ENCODE measurements at regions not wholly inside any gene's neighbourhood (a gene's known extent, or its start where the extent isn't known, plus 50 kb on each side); places are given as distances from the start of the nearest gene placed in this dataset.
"Not testable (repeated sequence)": the region's sequence is repeated elsewhere in the genome, so short reads cannot be mapped to it uniquely, and the experiment has no call there.

DNA sequence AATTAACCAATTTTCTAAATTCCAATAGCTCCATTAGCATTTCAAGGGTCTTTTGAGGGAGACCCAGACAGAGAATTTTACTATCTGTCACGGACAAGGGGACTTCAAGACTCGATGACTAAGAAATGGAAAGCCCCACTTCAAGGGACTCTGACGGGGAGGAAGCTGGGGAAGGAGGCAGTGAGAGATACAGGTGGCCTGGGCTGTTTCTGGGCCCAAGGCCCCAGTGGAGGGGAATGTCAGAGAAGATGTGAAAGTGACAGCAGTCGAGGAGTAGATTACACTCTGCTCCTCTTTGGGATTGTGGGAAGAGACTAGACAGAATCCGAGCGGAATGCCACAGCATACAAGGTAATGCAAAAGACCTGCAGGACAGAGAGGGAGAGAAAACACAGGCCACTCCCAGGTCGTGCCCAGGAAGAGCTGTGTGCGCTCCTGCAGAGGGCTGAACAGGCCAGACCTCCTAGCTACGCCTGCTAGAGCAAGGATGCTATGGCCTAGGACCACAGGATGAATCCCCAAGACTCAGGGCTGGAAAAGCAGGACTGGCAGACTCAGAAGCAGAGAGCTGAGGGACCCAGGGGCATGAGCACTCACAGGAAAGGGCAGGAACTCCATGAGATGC lies 321.5 kb upstream of the CHRNA7 start:
- H3K4me3 ChIP-seq (ENCODE audit: low read length in 2 of 2); DNase-seq; CTCF ChIA-PET (ENCODE audit: partially characterized antibody); H3K36me3 ChIP-seq (ENCODE audit: insufficient read depth, low read length); H3K9me3 Mint-ChIP-seq; H3K27me3 ChIP-seq (ENCODE audit: insufficient read depth, low read length); H3K27me3 Mint-ChIP-seq; H3K27ac Mint-ChIP-seq; H3K27ac ChIP-seq (ENCODE audit: low read depth, low read length); intact Hi-C loops (cut with micrococcal nuclease); H3K36me3 Mint-ChIP-seq; H3K9me3 ChIP-seq (ENCODE audit: control insufficient read depth in 1 of 2, low read length in 2 of 2); H3K4me3 Mint-ChIP-seq; H3K4me1 ChIP-seq (ENCODE audit: insufficient read depth, low read length); POLR2A ChIA-PET (ENCODE audit: partially characterized antibody); H3K4me1 Mint-ChIP-seq: not testable (repeated sequence)

DNA sequence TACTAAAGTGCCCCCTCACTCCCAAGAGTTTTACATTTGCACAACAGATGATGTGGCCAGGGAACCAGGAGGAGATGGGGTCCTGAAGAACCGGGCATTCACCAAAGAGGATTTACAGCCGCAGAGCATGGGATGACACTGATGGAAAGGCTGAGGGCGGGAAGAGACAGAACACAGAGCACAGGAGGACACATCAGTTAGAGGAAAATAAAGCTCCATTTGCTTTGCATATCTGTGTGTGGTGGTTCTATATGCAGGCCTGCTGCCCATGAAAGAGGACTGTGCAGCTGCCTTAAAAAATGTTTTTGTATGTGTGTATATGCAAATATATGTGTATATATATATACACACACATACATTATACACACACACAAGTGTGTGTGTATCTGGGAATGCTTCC lies 320.8 kb upstream of the CHRNA7 start:
- CTCF ChIA-PET (ENCODE audit: partially characterized antibody); intact Hi-C loops (cut with micrococcal nuclease); H3K4me3 Mint-ChIP-seq; H3K36me3 Mint-ChIP-seq; DNase-seq; H3K4me1 Mint-ChIP-seq; H3K27me3 ChIP-seq (ENCODE audit: insufficient read depth, low read length); POLR2A ChIA-PET (ENCODE audit: partially characterized antibody); H3K27ac ChIP-seq (ENCODE audit: low read depth, low read length); H3K4me3 ChIP-seq (ENCODE audit: low read length in 2 of 2); H3K9me3 ChIP-seq (ENCODE audit: control insufficient read depth in 1 of 2, low read length in 2 of 2); H3K27me3 Mint-ChIP-seq; H3K9me3 Mint-ChIP-seq; H3K36me3 ChIP-seq (ENCODE audit: insufficient read depth, low read length); H3K27ac Mint-ChIP-seq; H3K4me1 ChIP-seq (ENCODE audit: insufficient read depth, low read length): not testable (repeated sequence)

DNA sequence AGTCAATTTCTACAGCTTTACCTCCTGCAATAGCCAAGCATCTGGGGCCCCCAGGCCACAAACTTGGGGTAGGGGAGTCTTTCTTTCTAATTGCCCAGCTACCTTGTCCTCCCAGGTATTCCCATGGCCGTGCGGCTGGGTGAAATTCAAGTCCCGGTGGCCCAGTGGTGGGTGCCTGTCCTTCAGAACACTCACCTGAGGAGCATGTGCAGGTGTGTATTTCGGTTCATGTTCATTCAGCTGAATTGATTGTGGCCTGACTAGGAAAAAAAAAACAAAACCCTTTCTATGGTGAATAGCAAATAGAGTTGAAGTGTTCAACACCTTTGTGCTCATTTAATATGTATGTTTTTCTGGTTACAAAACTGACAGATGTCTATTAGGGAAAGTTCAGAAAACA lies 319.5 kb upstream of the CHRNA7 start:
- H3K27ac ChIP-seq (ENCODE audit: low read depth, low read length); H3K27me3 ChIP-seq (ENCODE audit: insufficient read depth, low read length); POLR2A ChIA-PET (ENCODE audit: partially characterized antibody); H3K27me3 Mint-ChIP-seq; H3K36me3 ChIP-seq (ENCODE audit: insufficient read depth, low read length); DNase-seq; intact Hi-C loops (cut with micrococcal nuclease); H3K27ac Mint-ChIP-seq; H3K9me3 ChIP-seq (ENCODE audit: control insufficient read depth in 1 of 2, low read length in 2 of 2); H3K4me1 Mint-ChIP-seq; H3K4me1 ChIP-seq (ENCODE audit: insufficient read depth, low read length); CTCF ChIA-PET (ENCODE audit: partially characterized antibody); H3K4me3 Mint-ChIP-seq; H3K36me3 Mint-ChIP-seq; H3K4me3 ChIP-seq (ENCODE audit: low read length in 2 of 2); H3K9me3 Mint-ChIP-seq: not testable (repeated sequence)

DNA sequence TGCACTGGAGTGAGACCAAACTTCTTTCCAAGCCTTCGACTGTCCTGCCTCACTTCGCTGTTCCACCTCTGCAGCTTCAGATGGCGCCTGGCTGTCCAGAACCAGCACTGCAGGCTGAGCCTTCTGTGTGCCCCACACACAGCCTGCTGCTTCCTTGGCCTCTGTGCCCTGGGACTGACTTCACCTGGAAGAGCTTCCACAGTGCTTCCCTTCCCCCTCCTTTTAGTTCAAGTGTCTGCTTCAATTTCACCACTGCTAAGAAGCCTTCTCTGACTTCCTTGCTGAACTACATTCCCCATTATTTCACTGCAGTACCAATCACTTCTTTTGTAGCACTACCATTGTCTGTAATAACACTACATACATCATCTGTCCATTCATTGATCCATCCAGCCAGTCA lies 315.1 kb upstream of the CHRNA7 start:
- H3K27ac Mint-ChIP-seq; H3K27me3 Mint-ChIP-seq; H3K4me3 Mint-ChIP-seq; H3K9me3 Mint-ChIP-seq; intact Hi-C loops (cut with micrococcal nuclease); H3K4me3 ChIP-seq (ENCODE audit: low read length in 2 of 2); H3K9me3 ChIP-seq (ENCODE audit: control insufficient read depth in 1 of 2, low read length in 2 of 2); H3K36me3 ChIP-seq (ENCODE audit: insufficient read depth, low read length); H3K27ac ChIP-seq (ENCODE audit: low read depth, low read length); H3K4me1 ChIP-seq (ENCODE audit: insufficient read depth, low read length); DNase-seq; H3K36me3 Mint-ChIP-seq; POLR2A ChIA-PET (ENCODE audit: partially characterized antibody); H3K4me1 Mint-ChIP-seq; H3K27me3 ChIP-seq (ENCODE audit: insufficient read depth, low read length); CTCF ChIA-PET (ENCODE audit: partially characterized antibody): not testable (repeated sequence)

DNA sequence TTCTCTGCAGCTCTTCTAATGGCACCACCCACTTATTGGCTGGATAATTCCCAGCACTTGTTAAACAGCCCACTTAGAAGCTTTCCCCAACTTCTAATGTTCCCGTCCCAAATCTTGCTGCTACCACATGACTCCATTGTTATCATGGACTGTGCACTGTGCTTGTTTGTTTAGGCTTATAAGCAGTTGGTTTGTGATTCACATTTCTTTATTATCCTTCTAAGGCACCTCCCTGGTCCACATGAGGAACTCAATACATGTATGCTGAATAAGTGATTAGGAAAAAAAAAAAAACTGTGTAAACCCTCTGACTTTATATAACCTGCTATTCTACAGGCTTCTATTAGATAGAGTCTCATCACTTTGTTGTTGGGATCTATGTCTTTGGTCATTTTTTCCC lies 311.7 kb upstream of the CHRNA7 start:
- H3K36me3 Mint-ChIP-seq; H3K4me3 Mint-ChIP-seq; H3K9me3 Mint-ChIP-seq; H3K36me3 ChIP-seq (ENCODE audit: insufficient read depth, low read length); CTCF ChIA-PET (ENCODE audit: partially characterized antibody); DNase-seq; H3K4me3 ChIP-seq (ENCODE audit: low read length in 2 of 2); H3K4me1 Mint-ChIP-seq; H3K27me3 ChIP-seq (ENCODE audit: insufficient read depth, low read length); H3K27ac ChIP-seq (ENCODE audit: low read depth, low read length); POLR2A ChIA-PET (ENCODE audit: partially characterized antibody); H3K27ac Mint-ChIP-seq; H3K9me3 ChIP-seq (ENCODE audit: control insufficient read depth in 1 of 2, low read length in 2 of 2); intact Hi-C loops (cut with micrococcal nuclease); H3K27me3 Mint-ChIP-seq; H3K4me1 ChIP-seq (ENCODE audit: insufficient read depth, low read length): not testable (repeated sequence)

DNA sequence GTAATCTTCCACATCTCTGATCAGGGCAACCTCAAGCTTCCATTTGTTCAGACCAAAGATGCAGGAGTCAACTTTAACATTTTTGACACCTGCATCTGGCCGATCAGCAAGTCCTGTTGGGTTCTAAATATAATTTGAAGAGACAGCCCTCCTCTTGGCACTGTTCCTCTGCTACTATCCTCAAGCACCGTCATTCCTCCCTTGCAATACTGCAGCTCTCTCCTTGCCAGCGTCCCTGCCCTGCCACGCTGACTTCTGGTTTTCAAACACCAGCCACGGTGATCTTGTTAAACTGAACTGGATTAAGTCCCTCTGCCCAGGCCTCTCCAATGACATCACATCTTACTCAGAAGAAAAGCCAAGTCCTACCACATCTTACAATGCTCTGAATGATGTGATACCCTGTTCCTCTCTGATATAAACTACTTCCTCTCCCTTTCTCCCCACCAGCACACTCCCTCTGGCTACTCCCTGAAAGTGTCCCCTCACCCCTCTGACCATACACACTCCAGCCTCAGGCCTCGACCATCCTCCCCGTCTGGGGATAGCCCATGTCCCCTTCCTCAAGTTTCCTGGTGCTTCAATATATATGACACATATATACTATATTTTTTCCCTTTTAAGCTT lies 310.8 kb upstream of the CHRNA7 start:
- H3K4me3 Mint-ChIP-seq; H3K9me3 Mint-ChIP-seq; CTCF ChIA-PET (ENCODE audit: partially characterized antibody); H3K9me3 ChIP-seq (ENCODE audit: control insufficient read depth in 1 of 2, low read length in 2 of 2); POLR2A ChIA-PET (ENCODE audit: partially characterized antibody); H3K27ac Mint-ChIP-seq; H3K4me1 ChIP-seq (ENCODE audit: insufficient read depth, low read length); H3K36me3 ChIP-seq (ENCODE audit: insufficient read depth, low read length); H3K27me3 ChIP-seq (ENCODE audit: insufficient read depth, low read length); H3K4me3 ChIP-seq (ENCODE audit: low read length in 2 of 2); H3K27me3 Mint-ChIP-seq; DNase-seq; intact Hi-C loops (cut with micrococcal nuclease); H3K27ac ChIP-seq (ENCODE audit: low read depth, low read length); H3K36me3 Mint-ChIP-seq; H3K4me1 Mint-ChIP-seq: not testable (repeated sequence)

DNA sequence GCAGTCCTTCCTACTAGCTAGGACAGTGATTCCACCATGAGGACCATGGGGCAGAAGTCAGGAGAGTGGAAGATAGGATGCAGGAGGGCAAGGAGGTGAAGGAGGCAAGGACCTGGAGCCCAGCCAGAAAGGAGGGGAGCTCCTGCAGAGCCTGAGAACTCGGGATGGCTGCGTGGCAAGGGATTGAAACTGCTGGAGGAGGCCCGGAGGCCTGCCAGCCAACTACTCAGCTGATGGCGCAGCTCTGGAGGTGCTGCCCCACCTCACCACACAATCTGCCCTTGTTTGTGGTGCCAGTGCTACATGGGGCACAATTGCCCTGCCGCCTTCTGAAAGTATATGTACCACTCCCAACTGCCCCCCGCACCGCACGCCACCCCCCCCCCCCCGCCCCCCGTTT lies 307.3 kb upstream of the CHRNA7 start:
- intact Hi-C loops (cut with micrococcal nuclease); DNase-seq; H3K4me3 Mint-ChIP-seq; H3K27ac Mint-ChIP-seq; H3K36me3 Mint-ChIP-seq; H3K27me3 Mint-ChIP-seq; H3K9me3 Mint-ChIP-seq; H3K36me3 ChIP-seq (ENCODE audit: insufficient read depth, low read length); H3K27ac ChIP-seq (ENCODE audit: low read depth, low read length); POLR2A ChIA-PET (ENCODE audit: partially characterized antibody); H3K4me3 ChIP-seq (ENCODE audit: low read length in 2 of 2); H3K4me1 ChIP-seq (ENCODE audit: insufficient read depth, low read length); CTCF ChIA-PET (ENCODE audit: partially characterized antibody); H3K4me1 Mint-ChIP-seq; H3K9me3 ChIP-seq (ENCODE audit: control insufficient read depth in 1 of 2, low read length in 2 of 2); H3K27me3 ChIP-seq (ENCODE audit: insufficient read depth, low read length): not testable (repeated sequence)

DNA sequence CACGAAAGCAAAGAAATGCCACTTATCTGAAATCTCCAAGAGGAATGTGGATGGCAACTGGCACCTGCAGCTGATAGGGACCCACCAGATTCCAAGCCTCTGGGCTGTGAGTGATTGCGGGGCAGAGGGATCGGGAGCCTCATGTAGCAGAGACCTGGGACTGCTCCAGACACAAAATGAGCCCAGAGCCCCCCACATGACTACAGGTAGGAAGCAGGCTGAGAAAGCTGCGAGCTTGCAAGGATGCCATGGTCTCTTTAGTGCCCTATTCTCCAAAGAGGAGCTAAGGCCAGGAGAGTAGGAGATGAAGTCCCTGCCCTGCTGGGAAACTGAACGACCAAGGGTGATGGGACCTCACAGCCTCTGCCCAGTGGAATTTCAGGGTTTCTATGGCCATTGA lies 305.4 kb upstream of the CHRNA7 start:
- H3K27ac ChIP-seq (ENCODE audit: low read depth, low read length); H3K4me3 ChIP-seq (ENCODE audit: low read length in 2 of 2); H3K27ac Mint-ChIP-seq; DNase-seq; H3K36me3 Mint-ChIP-seq; CTCF ChIA-PET (ENCODE audit: partially characterized antibody); H3K27me3 ChIP-seq (ENCODE audit: insufficient read depth, low read length); H3K4me3 Mint-ChIP-seq; H3K9me3 Mint-ChIP-seq; H3K36me3 ChIP-seq (ENCODE audit: insufficient read depth, low read length); H3K4me1 Mint-ChIP-seq; POLR2A ChIA-PET (ENCODE audit: partially characterized antibody); H3K9me3 ChIP-seq (ENCODE audit: control insufficient read depth in 1 of 2, low read length in 2 of 2); intact Hi-C loops (cut with micrococcal nuclease); H3K4me1 ChIP-seq (ENCODE audit: insufficient read depth, low read length): not testable (repeated sequence)
- H3K27me3 Mint-ChIP-seq, result peaks cover 8 to 10% of the 10 kb centered on the region in 2 donors
